A673 (cell line): ENCODE measurements at regions not wholly inside any gene's neighbourhood (a gene's known extent, or its start where the extent isn't known, plus 50 kb on each side); places are given as distances from the start of the nearest gene placed in this dataset.
A peak's percentile ranks its signal among the peaks of the same experiment; 100 is the strongest.
"Not testable (repeated sequence)": the region's sequence is repeated elsewhere in the genome, so short reads cannot be mapped to it uniquely, and the experiment has no call there.

Experiments
- BruUV-seq: library from RNA; stranded (reverse); fragments of 400-500 nt; replicated peaks from 2 replicates; lab custom pipeline; 2021; lab: Mats Ljungman, UMichigan
- CTCF ChIA-PET: fragments of 300-600 bp; sonication (Branson Sonifier 250); formaldehyde crosslinking; loops from one replicate; lab custom pipeline; 2022; ENCODE audit warnings: antibody characterized with exemption; lab: Charles Lee
- POLR2A ChIA-PET: fragments of 300-600 bp; sonication (Branson Sonifier 250); formaldehyde crosslinking; loops from one replicate; lab custom pipeline; 2022; ENCODE audit warnings: antibody characterized with exemption; ENCODE audit not compliant: low non-redundant PET; lab: Charles Lee
- DNase-seq: peaks from one replicate; pipeline ENCODE4 v3.0.0-alpha.2; 2015; ENCODE audit warnings: low spot score
- H3K27ac ChIP-seq: fragments of 200-600 bp; sonication (generic); 2 replicates; pipeline ENCODE4 v1.5.1; 2016; ENCODE audit warnings: mixed run types, low read depth, mild to moderate bottlenecking, mixed read lengths, antibody characterized with exemption, low read length; ENCODE audit not compliant: poor library complexity, severe bottlenecking
- H3K27me3 ChIP-seq: fragments of 200-600 bp; sonication (generic); replicated peaks from 2 replicates; pipeline ENCODE4 v1.6.1; 2017; ENCODE audit warnings: mixed run types, low read depth, mild to moderate bottlenecking, mixed read lengths, antibody characterized with exemption, low read length; ENCODE audit not compliant: insufficient read depth, poor library complexity
- H3K36me3 ChIP-seq: fragments of 200-600 bp; sonication (generic); 2 replicates; pipeline ENCODE4 v1.6.1; 2016; ENCODE audit warnings: mixed run types, mild to moderate bottlenecking, mixed read lengths, antibody characterized with exemption, low read length; ENCODE audit not compliant: insufficient read depth, poor library complexity, severe bottlenecking
- H3K4me1 ChIP-seq: fragments of 200-600 bp; sonication (generic); 2 replicates; pipeline ENCODE4 v1.6.1; 2017; ENCODE audit warnings: mixed run types, mild to moderate bottlenecking, mixed read lengths, antibody characterized with exemption, low read length; ENCODE audit not compliant: insufficient read depth, poor library complexity, severe bottlenecking
- H3K4me3 ChIP-seq: fragments of 200-600 bp; sonication (generic); 2 replicates; pipeline ENCODE4 v1.5.1; 2016; ENCODE audit warnings: low read depth, mixed run types, mild to moderate bottlenecking, mixed read lengths, low read length; ENCODE audit not compliant: poor library complexity, severe bottlenecking
- H3K9me3 ChIP-seq: fragments of 200-600 bp; sonication (generic); 2 replicates; pipeline ENCODE4 v1.6.1; 2016; ENCODE audit warnings: mixed run types, low read depth, mild to moderate bottlenecking, mixed read lengths, antibody characterized with exemption, low read length; ENCODE audit not compliant: poor library complexity, severe bottlenecking
- CTCF ChIP-seq: fragments of 300-800, 200-600 bp; sonication (generic); conservative IDR thresholded peaks from 2 replicates; pipeline ENCODE4 v1.5.1; 2017; ENCODE audit warnings: low read depth, mild to moderate bottlenecking, antibody characterized with exemption, low read length, moderate library complexity, mixed read lengths
- EZH2 ChIP-seq: fragments of 200-600 bp; sonication (generic); IDR thresholded peaks from 2 replicates; pipeline ENCODE4 v1.6.1; 2017; ENCODE audit warnings: borderline replicate concordance, low read depth, mild to moderate bottlenecking, mixed read lengths, antibody characterized with exemption, low read length; ENCODE audit not compliant: poor library complexity, severe bottlenecking
- intact Hi-C: fragments of 100-400 bp; cut with micrococcal nuclease; formaldehyde crosslinking; loops from one replicate; pipeline ENCODE4 v1.10.0; 2022; ENCODE audit not compliant: unreplicated experiment

GRCh38 chr5:99400571-99400970 lies 471.8 kb upstream of the CHD1 start:
- H3K27ac ChIP-seq, intact Hi-C loops, POLR2A ChIA-PET, H3K27me3 ChIP-seq, BruUV-seq, H3K4me1 ChIP-seq, H3K9me3 ChIP-seq, H3K36me3 ChIP-seq, CTCF ChIA-PET, H3K4me3 ChIP-seq, DNase-seq: not testable (repeated sequence)

GRCh38 chr5:99398976-99399375 lies 470.2 kb upstream of the CHD1 start:
- Histone ChIP-seq H3K4me1 (no peaks in the 10 kb centered on the region), H3K27me3 (no peaks in the 10 kb centered on the region), H3K4me3 (no peak overlapping the region), H3K9me3 (peaks cover 3% of the 10 kb centered on the region), H3K27ac (no peak overlapping the region), H3K36me3 (no peaks in the 10 kb centered on the region)
- TF ChIP-seq EZH2 (no peak), CTCF (no peak)
- POLR2A ChIA-PET = no interaction called here
- DNase-seq = no peak
- intact Hi-C loops = no loop called here
- CTCF ChIA-PET = no interaction called here
- no TSS peak for BruUV-seq

- Histone ChIP-seq H3K4me1 (no peaks in the 10 kb centered on the region), H3K36me3 (no peaks in the 10 kb centered on the region), H3K9me3 (peaks cover 5% of the 10 kb centered on the region), H3K4me3 (no peak overlapping the region), H3K27me3 (no peaks in the 10 kb centered on the region), H3K27ac (no peak overlapping the region)
- no TSS peak for BruUV-seq
- intact Hi-C loops = no loop called here
- DNase-seq = no peak
- TF ChIP-seq CTCF (no peak), EZH2 (no peak)
- CTCF ChIA-PET = no interaction called here
- POLR2A ChIA-PET = no interaction called here
Observed at GRCh38 chr5:99386406-99387077, 457.7 kb upstream of the CHD1 start.

GRCh38 chr5:99379187-99379586 lies 450.4 kb upstream of the CHD1 start:
- Histone ChIP-seq H3K9me3 (peaks cover 5% of the 10 kb centered on the region), H3K36me3 (no peaks in the 10 kb centered on the region), H3K4me3 (no peak overlapping the region), H3K27ac (no peak overlapping the region), H3K27me3 (no peaks in the 10 kb centered on the region), H3K4me1 (no peaks in the 10 kb centered on the region)
- CTCF ChIA-PET = no interaction called here
- POLR2A ChIA-PET = no interaction called here
- TF ChIP-seq CTCF (no peak), EZH2 (no peak)
- no TSS peak for BruUV-seq
- intact Hi-C loops = no loop called here
- DNase-seq = peak; percentile 4
